ENCODE measurements at regions not wholly inside any gene's neighbourhood (a gene's known extent, or its start where the extent isn't known, plus 50 kb on each side); places are given as distances from the start of the nearest gene placed in this dataset.
A peak's percentile ranks its signal among the peaks of the same experiment; 100 is the strongest.

- DNase-seq (ENCODE audit: low read depth), result peak; percentile 67
Measured at GRCh38 chr20:50312682-50313521, 122.3 kb downstream of the CEBPB start.

DNA sequence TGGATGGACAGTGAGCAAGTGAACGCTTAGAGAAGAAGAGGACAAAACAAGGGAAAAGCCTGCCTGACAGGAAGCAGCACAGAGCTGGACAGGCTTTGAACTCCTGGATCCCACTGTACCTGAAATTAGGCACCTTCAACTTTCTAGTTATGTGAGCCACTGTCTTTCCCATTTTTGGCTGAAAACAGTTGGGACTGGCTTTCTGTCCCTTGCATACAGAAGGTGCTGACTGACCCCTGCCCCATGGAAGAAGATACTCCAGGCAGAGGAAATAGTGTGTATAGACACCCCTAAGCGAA, 122.8 kb downstream of the CEBPB start:
- no peak for DNase-seq (ENCODE audit: low read depth)

DNA sequence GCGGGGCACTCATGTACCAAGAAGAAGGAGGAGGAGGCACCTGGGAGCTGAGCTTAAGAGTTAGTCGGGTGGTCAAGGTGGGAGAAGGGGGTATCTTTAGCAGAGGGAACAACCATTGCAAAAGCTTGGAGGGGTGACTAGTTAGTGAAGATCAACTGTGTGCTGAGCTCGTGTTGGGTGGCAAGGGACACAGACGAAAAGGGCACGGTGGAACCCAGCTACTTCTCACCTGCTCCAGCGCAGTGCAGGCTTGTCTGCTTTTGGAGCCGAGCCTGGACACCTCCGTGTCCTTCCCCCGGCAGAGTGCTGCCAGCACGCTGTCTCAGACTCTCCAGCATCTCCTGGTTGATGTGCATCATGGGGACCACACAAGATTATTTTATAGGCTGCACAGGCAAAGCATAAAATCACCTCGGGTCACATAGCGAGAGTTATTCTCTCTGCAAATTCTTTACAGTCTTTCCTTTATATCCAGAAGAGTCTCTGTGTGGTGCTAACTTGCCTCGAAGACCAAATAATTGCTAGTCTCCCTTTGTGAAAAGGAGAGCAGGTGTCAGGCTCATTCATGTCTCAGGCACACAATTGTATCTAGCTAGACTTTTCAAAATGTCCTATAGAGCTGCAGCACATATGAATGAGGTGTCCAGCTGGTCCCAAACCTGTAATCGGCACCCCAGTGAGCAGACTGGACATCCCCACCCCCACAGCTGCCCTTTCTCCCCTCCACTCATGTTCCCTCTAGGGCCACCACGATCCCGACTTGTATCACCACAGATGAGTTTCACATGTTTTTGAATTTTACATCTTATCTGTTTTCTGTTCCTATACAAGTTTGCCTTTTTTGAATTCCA, 123.4 kb downstream of the CEBPB start:
- DNase-seq (ENCODE audit: low read depth), result no peak

- DNase-seq (ENCODE audit: low read depth), result no peak
Measured at GRCh38 chr20:50314678-50315335, 124.2 kb downstream of the CEBPB start.

DNA sequence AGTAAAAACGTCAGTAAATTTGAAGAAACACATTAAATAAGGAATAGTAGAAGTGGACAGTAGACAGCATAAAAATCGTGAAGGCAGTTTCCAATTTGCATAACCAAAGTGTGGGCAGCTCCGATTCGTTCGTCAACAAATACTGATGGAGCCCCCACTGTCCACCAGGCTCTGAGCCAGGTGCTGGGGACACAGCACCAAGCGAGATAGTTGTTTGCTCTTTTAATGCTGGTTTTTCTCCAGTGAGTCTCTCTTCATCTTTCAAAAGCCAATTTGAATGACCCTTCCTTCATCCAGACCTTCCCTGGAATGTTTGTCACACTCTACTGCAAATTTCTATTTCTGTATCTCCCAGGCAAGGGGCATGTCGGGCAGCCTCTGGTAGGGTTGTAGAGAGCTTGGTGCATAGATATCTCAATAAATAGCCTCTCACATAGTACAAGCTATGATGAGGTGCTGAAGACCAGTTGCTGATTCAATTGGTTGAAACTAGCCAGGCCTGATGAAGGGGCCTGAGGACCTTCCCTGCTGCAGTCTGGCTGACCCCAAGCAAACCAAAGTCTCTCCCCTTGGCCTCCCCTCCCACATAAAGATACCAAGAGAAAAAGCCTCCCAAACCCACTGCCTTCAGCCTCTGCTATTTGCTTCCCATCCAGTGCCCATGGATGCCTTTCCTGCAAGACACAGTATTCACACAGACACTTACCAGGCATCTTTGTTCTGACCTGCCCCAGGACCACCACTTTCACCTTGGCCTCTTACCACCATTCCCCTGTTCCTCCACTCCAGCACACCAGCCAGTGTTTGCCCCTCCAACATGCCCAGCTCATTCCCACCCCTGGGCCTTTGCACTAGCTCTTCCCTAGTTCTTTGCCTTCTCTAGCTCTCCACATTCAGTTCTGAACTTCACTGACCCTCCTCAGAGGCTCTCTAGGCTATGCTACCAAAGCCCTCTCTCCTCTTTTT, 125.2 kb downstream of the CEBPB start:
- no peak for DNase-seq (ENCODE audit: low read depth)

GRCh38 chr20:50317116-50317515, 126.5 kb downstream of the CEBPB start:
- DNase-seq (ENCODE audit: low read depth), result no peak

GRCh38 chr20:50317609-50318008, 127.0 kb downstream of the CEBPB start:
- DNase-seq (ENCODE audit: low read depth), result no peak

- no peak for DNase-seq (ENCODE audit: low read depth)
Measured at GRCh38 chr20:50318710-50319109, 128.1 kb downstream of the CEBPB start.

DNA sequence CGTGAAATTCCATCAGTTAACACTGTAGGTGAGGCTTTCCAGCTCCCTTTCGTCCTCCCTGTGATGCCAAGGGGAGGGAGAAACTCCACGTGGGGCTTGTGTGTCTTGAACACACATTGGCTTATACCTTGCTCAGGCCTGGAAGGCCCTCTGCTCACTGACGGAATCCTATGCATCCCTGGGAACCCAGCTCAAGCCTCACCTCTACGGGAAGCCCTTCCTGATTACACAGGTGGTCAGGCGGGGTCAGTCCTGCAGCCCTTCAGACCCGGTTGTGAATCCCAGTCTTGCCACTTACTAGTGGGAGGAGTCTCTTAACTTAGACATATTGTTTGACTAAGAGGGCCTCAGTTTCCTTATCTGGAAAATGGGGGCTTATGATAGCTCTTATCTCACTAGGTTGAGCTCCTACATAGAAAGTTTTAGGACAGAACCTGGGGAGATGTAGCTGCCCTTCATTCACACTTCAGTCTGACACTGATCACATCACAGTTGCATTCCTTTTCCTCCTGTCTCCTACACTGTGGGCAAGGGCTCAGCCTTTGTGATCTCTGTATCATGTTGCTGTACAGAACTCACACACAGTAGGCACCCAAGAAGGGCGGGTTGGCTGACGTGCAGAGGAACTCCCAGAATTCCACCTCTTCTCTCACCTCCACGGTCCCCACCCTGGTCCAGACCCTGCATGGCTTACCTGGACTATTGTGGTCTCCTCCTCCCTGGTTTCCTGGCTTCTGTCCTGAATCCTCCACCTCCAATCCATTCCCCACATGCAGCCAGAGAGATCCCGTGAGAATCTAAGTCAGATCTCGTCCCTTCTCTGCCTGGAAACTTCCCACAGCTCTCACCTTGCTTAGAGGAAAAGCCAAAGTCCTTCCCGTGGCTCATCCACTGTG, 129.6 kb downstream of the CEBPB start:
- DNase-seq (ENCODE audit: low read depth), result no peak

DNA sequence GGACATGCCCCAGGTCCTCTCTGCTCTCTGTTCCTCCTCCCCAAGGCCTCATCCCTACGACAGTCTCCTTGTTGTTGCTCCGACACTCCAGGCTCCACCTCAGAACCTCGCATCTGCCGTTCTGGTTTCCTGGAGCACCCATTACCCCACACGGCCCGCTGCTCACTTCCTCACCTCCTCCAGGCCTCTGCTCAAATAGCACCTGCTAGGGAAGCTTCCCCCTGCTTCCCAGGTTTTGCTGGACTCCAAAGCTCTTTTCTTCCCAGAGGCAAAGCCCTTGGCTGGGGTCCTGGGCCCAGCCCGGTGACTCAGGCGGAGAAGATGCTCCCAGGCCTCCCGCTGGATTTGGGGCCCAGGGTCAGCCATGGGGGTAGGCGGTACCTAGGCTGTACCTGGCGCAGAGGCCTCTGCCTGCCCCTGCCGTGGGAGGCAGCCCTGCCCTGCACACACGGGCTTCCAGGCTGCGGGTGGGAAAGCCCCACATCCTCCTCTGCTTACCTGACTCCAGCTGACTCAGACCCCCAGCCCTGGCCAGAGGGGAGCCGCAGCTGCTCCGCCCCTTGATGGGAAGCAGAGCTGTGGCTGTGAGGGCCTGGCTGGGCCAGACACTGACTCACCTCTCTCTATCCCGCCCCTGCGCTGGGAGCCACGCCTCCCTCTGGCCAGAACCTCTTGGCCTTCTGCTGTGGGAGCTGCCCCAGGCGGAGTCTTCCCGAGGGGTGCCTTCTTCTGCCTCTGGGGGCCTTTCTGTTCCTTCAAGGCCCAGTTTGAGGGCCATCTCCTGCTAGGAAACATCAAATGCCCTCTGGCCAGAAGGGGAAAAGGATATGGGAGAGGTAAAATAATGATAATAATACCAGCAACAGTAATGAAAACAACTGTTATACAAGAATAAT, 130.5 kb downstream of the CEBPB start:
- DNase-seq (ENCODE audit: low read depth), result peak; percentile 88

DNA sequence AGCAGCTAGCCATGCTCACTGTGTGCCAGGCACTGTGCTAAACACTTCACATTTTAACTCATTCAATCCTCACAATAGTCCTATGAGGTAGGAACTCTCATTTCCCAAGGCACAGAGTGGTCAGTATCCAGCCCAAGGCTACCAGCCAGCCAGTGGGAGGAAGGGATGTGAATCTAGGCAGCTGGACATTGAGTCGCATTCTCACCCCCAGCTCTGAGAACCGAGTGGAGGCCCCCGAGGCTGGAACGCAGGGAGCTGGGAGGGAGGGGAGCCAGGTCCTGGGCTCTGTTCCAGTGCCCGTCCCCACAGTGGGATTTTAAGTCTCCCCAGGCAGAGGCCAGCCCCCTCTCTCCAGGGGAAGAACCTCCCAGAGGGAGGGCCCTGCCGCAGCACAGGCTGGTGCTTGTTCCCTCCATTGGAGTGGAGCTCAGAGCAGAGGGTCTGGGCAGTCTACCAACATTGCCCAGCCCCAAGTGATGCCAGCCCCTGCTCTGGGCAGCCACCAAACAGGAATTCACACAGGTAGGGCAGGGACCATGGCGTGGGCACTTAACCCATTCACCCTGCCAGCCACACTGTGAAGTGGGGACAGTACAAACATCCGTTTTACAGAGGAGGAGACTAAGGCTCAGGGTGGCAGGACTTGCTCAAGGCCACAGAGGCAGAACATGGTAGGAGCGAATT, 131.3 kb downstream of the CEBPB start:
- DNase-seq (ENCODE audit: low read depth), result no peak

- DNase-seq (ENCODE audit: low read depth), result no peak
Measured at GRCh38 chr20:50322703-50323131, 132.1 kb downstream of the CEBPB start.

- no peak for DNase-seq (ENCODE audit: low read depth)
Measured at GRCh38 chr20:50323209-50323608, 132.6 kb downstream of the CEBPB start.

DNA sequence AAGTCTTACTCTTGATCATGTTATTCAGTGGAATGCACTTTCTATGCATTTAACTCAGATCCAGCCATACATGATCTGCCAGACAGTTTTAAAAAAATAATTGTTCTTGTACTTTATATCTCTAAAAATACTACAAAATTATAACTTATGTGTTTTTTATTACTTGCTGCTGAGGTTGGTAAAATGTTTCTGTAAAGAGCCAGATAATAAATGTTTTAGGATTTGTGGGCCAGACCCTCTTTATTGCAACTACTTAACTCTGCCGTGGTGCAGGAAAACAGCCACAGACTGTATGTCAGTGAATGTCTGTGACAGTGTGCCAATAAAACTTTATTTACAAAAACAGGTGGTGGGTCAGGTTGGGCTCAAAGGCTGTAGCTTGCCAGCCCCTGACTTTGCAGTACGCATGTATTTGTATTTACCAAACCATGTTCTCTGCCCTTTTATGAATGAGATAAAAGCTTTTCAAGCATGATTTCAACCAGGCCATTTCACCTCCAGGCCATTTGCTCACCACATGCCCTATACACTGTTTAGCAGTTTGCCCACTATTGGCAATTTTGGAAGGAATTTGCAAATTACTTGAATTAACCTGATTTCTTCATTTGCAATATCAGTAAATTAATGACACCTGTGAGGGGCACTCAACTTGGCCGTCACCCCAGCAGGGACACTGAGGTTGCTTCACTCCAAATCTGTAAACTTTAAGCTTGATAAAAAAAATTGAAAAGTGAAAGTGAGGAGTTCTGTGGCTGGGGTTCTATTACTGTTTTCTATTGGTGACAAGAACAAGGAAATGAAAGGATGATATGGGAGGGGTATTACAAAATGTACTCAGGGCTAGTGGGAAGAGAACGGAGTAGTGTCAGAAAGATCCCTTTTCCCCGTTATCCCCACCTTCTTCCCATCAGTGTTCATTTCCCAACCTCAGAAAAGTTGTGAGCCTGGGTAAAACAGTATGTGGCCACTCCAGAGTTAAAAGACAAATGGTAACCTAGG, 133.4 kb downstream of the CEBPB start:
- DNase-seq (ENCODE audit: low read depth), result no peak

- DNase-seq (ENCODE audit: low read depth), result no peak
Measured at GRCh38 chr20:50325215-50325614, 134.6 kb downstream of the CEBPB start.

GRCh38 chr20:50325651-50326050, 135.0 kb downstream of the CEBPB start:
- DNase-seq (ENCODE audit: low read depth), result no peak

GRCh38 chr20:50327666-50328065, 137.0 kb downstream of the CEBPB start:
- no peak for DNase-seq (ENCODE audit: low read depth)
